OCI-LY3 (cell line): ENCODE measurements at regions not wholly inside any gene's neighbourhood (a gene's known extent, or its start where the extent isn't known, plus 50 kb on each side); places are given as distances from the start of the nearest gene placed in this dataset.
"Not testable (repeated sequence)": the region's sequence is repeated elsewhere in the genome, so short reads cannot be mapped to it uniquely, and the experiment has no call there.

ENCODE experiments used
- H2AFZ ChIP-seq: fragments of 200-600, 300-600 bp; shearing (Covaris generic); 2 replicates; pipeline ENCODE4 v1.6.0; 2014; ENCODE audit warnings: antibody characterized with exemption, low read depth, low read length
- H3K27ac ChIP-seq: fragments of 200-600, 300-600 bp; sonication (generic); 2 replicates; pipeline ENCODE4 v1.5.1; 2014; ENCODE audit warnings: mild to moderate bottlenecking, low read length, moderate library complexity, mixed read lengths
- H3K27me3 ChIP-seq: fragments of 200-600, 300-600 bp; sonication (generic); 2 replicates; pipeline ENCODE4 v1.6.1; 2014; ENCODE audit warnings: low read depth, low read length, mixed read lengths
- H3K36me3 ChIP-seq: fragments of 200-600, 300-600 bp; sonication (generic); replicated peaks from 2 replicates; pipeline ENCODE3; 2014; ENCODE audit warnings: low read depth, low read length, mixed read lengths
- H3K4me1 ChIP-seq: fragments of 300-600, 200-600 bp; sonication (generic); 2 replicates; pipeline ENCODE4 v1.6.1; 2014; ENCODE audit warnings: low read length, mixed read lengths
- H3K4me2 ChIP-seq: fragments of 200-600, 300-600 bp; sonication (generic); 2 replicates; pipeline ENCODE4 v1.6.1; 2014; ENCODE audit warnings: low read length, mixed read lengths
- H3K4me3 ChIP-seq: fragments of 300-600, 200-600 bp; sonication (generic); 2 replicates; pipeline ENCODE4 v1.5.1; 2014; ENCODE audit warnings: antibody characterized with exemption, mild to moderate bottlenecking, low read length, moderate library complexity
- H3K79me2 ChIP-seq: fragments of 300-600, 200-600 bp; shearing (Covaris generic); 2 replicates; pipeline ENCODE4 v1.6.1; 2014; ENCODE audit warnings: mild to moderate bottlenecking, low read length, mixed read lengths
- H3K9ac ChIP-seq: fragments of 300-600, 200-600 bp; shearing (Covaris generic); 2 replicates; pipeline ENCODE4 v1.6.0; 2014; ENCODE audit warnings: mild to moderate bottlenecking, low read length, moderate library complexity
- H3K9me3 ChIP-seq: fragments of 200-600, 300-600 bp; shearing (Covaris generic); 2 replicates; pipeline ENCODE4 v1.6.1; 2014; ENCODE audit warnings: low read length, mixed read lengths; ENCODE audit not compliant: insufficient read depth
- H4K20me1 ChIP-seq: fragments of 200-600, 300-600 bp; sonication (generic); 2 replicates; pipeline ENCODE4 v1.6.1; 2016; ENCODE audit warnings: low read length, mixed read lengths; ENCODE audit not compliant: insufficient read depth

- not testable (repeated sequence) for H3K79me2 ChIP-seq, H4K20me1 ChIP-seq, H3K9ac ChIP-seq, H3K4me3 ChIP-seq, H3K4me1 ChIP-seq, H2AFZ ChIP-seq, H3K36me3 ChIP-seq, H3K27me3 ChIP-seq, H3K4me2 ChIP-seq, H3K27ac ChIP-seq, H3K9me3 ChIP-seq
Observed at GRCh38 chr15:85196697-85197096, 183.7 kb upstream of the AKAP13 start.

GRCh38 chr15:85197582-85197981, 182.8 kb upstream of the AKAP13 start:
- not testable (repeated sequence) for H3K4me3 ChIP-seq, H3K79me2 ChIP-seq, H3K36me3 ChIP-seq

DNA sequence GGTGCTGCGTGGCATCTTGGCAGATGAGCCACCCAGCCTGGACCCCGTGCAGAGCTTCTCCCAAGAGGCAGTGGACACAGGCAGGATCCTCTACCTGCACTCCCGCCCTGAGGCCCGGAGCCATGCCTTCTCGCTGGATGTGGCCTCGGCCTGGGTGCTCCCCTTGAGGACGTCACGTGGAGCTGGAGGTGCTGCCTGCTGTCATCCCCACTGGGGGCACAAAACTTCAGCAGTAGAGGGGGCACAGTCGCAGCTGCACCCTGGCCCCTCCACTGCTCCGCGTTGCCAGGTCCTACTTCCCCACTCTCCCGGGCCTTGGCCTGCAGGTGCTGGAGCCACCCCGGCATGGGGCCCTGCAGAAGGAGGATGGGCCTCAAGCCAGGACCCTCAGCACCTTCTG, 182.0 kb upstream of the AKAP13 start:
- H3K27ac ChIP-seq, H3K9me3 ChIP-seq, H3K4me2 ChIP-seq, H3K9ac ChIP-seq, H3K27me3 ChIP-seq, H3K36me3 ChIP-seq, H3K4me1 ChIP-seq, H4K20me1 ChIP-seq, H3K79me2 ChIP-seq, H3K4me3 ChIP-seq, H2AFZ ChIP-seq: not testable (repeated sequence)

More at GRCh38 chr15:85197582-85197981, 182.8 kb upstream of the AKAP13 start:
- not testable (repeated sequence) for H4K20me1 ChIP-seq, H3K27ac ChIP-seq, H3K9ac ChIP-seq, H3K4me2 ChIP-seq, H2AFZ ChIP-seq, H3K4me1 ChIP-seq, H3K9me3 ChIP-seq, H3K27me3 ChIP-seq

DNA sequence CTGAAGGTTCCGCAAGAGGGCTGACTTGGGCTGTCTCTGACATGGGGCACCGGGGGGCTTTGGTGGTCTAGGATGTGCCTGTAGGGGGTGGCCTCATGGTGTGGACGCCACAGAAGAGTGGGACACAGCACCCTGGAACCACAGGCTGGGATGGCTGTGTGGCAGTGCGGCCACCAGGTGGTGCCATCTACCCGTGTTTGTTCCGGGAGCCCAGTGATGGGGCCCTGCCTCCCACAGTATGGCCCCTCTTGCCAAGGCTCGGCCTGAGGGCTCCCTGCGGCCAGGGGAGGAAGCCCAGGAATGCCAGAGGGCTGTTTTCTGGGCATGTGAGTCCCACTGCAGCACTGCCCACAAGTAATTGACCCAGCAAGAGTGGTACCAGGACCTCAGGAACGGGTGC, 180.2 kb upstream of the AKAP13 start:
- H4K20me1 ChIP-seq, H3K27me3 ChIP-seq, H3K36me3 ChIP-seq, H3K79me2 ChIP-seq, H3K4me1 ChIP-seq, H3K4me2 ChIP-seq, H3K27ac ChIP-seq, H3K9ac ChIP-seq, H3K4me3 ChIP-seq, H2AFZ ChIP-seq, H3K9me3 ChIP-seq: not testable (repeated sequence)

- not testable (repeated sequence) for H3K36me3 ChIP-seq, H3K27ac ChIP-seq, H3K9ac ChIP-seq, H3K4me2 ChIP-seq, H3K4me3 ChIP-seq, H3K27me3 ChIP-seq, H3K79me2 ChIP-seq, H3K4me1 ChIP-seq, H4K20me1 ChIP-seq, H2AFZ ChIP-seq, H3K9me3 ChIP-seq
Observed at GRCh38 chr15:85201118-85201793, 179.1 kb upstream of the AKAP13 start.

DNA sequence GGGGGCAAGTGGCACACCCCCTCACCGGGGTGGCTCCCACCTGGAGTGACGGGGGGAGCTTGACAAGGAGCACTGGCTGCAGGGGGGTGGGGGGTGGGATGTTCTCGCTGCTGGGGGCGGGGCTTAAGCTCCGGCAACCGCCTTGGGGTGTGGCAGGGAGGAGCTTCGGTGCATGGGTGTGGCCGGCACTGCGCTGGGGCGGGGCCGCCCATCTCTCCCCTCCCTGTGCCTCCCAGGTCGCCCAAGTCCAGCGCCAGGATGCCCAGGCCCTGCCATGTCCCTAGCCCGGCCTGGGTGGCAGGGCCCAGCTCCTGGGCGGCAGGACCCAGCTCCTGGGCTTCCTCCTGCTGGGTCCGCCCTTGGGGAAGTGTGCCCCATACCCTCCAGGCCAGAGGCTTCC, 175.9 kb upstream of the AKAP13 start:
- H3K4me2 ChIP-seq, H3K9me3 ChIP-seq, H3K27me3 ChIP-seq, H3K4me1 ChIP-seq, H2AFZ ChIP-seq, H3K36me3 ChIP-seq, H3K27ac ChIP-seq, H3K4me3 ChIP-seq, H3K79me2 ChIP-seq, H4K20me1 ChIP-seq, H3K9ac ChIP-seq: not testable (repeated sequence)

DNA sequence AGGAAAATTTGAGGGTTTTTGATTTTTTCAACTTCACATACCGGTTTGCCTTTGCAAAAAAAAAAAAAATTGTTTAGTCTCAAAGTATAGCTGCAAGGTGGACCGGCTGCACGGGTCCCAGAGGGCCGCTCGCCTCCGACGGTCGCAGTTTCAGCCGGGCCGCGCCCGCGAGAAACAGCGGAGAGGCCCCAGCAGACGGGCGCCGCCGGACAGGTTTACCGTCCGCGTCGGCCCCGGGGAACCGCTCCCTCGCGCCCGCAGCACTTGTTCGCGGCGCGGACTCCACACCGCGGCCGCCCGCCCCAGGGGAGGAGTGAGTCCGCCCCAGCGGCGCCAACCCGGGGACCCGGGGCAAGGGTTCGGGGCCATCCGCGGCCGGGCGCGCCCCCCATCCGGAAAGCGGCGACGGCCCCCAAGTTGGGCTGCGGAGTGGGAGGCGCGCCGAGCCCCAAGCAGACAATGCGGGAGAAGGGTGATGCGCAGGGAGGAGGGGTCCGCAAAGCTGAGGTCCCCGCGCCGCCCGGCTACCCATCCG, 146.5 kb upstream of the AKAP13 start:
- not testable (repeated sequence) for H3K27ac ChIP-seq, H3K4me1 ChIP-seq, H3K36me3 ChIP-seq, H3K79me2 ChIP-seq, H3K9me3 ChIP-seq, H2AFZ ChIP-seq, H3K27me3 ChIP-seq, H4K20me1 ChIP-seq
- peak overlapping the region; percentile 49 for H3K4me2 ChIP-seq
- peak overlapping the region; percentile 41; the same call in 1 of the 2 replicates for H3K9ac ChIP-seq
- H3K4me3 ChIP-seq, result peak overlapping the region; percentile 73

- not testable (repeated sequence) for H4K20me1 ChIP-seq, H3K79me2 ChIP-seq
- peak overlapping the region; percentile 44; the same call in 1 of the 2 replicates for H3K4me2 ChIP-seq
Observed at GRCh38 chr15:85234450-85235196, 145.8 kb upstream of the AKAP13 start.

DNA sequence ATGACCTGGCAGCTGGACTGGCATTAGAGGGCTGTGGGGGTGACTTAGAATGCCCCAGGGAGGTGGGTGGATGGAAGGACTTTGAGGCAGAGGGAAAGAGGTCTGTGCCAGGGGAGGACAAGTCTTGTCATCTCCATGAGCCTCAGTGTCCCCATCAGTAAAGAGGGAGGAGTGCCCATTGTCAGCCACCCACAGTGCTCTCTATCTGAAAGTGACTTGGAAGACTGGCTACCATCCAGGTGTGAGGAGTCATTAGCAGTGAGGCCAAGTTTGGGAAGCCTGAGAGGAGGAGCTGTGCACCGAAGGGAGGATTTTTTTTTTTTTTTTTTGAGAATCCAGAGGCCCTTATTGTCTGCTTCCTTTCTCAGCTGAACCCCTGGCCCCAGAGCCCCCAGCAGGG, 136.3 kb upstream of the AKAP13 start:
- not testable (repeated sequence) for H3K4me3 ChIP-seq

More at GRCh38 chr15:85234450-85235196, 145.8 kb upstream of the AKAP13 start:
- not testable (repeated sequence) for H3K27ac ChIP-seq, H3K4me1 ChIP-seq, H2AFZ ChIP-seq, H3K27me3 ChIP-seq, H3K9ac ChIP-seq, H3K36me3 ChIP-seq, H3K9me3 ChIP-seq
- H3K4me3 ChIP-seq, result peak overlapping the region; percentile 68

More for the DNA sequence above, 136.3 kb upstream of the AKAP13 start:
- H3K27ac ChIP-seq, H3K4me1 ChIP-seq, H2AFZ ChIP-seq, H3K9me3 ChIP-seq, H3K79me2 ChIP-seq, H3K9ac ChIP-seq, H4K20me1 ChIP-seq, H3K27me3 ChIP-seq, H3K4me2 ChIP-seq, H3K36me3 ChIP-seq: not testable (repeated sequence)
